Hematopoietic multipotent progenitor cell treated with erythropoietin and hydrocortisone succinate and interleukin-3 and kit ligand, for 4 days (in vitro differentiated cells): ENCODE measurements at regions not wholly inside any gene's neighbourhood (a gene's known extent, or its start where the extent isn't known, plus 50 kb on each side); places are given as distances from the start of the nearest gene placed in this dataset.
"Not testable (repeated sequence)": the region's sequence is repeated elsewhere in the genome, so short reads cannot be mapped to it uniquely, and the experiment has no call there.

ENCODE experiments used
- DNase-seq: peaks from one replicate; pipeline ENCODE4 v3.0.0-alpha.2; 2015

- DNase-seq, result no peak
These were observed 83.0 kb upstream of the CTDP1 start for GRCh38 chr18:79596446-79597175.

DNA sequence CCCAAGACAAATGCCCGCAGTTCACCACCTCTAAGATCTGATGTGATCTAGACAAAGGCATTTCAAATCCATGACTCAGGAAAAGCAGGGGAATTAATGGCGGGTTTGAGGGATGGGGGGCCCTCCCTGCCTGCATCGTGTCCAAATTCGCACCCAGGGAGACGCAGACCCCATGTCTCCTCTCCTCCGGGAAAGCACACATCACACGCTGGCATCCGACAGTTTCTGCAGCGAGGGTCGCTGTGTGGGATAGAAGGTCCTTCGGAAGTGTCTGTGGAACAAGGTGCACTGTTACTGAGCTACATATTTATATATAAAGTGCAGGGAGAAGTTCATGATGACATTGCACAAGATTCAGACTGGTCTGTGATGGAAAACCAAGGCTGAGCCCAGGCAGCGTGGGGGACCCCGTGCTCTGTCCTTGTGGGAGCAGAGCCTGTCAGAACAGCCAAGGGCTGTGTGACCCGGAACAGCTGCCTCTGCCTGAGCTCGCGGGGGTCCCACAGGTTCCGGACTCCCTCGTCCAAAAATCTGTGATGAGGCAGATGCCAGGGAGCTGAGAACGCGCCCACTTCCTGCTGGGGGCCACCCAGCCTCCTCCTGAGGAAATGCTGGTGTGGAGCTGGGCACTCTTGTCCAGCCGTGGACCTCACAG is 82.3 kb upstream of the CTDP1 start:
- DNase-seq, result no peak

DNA sequence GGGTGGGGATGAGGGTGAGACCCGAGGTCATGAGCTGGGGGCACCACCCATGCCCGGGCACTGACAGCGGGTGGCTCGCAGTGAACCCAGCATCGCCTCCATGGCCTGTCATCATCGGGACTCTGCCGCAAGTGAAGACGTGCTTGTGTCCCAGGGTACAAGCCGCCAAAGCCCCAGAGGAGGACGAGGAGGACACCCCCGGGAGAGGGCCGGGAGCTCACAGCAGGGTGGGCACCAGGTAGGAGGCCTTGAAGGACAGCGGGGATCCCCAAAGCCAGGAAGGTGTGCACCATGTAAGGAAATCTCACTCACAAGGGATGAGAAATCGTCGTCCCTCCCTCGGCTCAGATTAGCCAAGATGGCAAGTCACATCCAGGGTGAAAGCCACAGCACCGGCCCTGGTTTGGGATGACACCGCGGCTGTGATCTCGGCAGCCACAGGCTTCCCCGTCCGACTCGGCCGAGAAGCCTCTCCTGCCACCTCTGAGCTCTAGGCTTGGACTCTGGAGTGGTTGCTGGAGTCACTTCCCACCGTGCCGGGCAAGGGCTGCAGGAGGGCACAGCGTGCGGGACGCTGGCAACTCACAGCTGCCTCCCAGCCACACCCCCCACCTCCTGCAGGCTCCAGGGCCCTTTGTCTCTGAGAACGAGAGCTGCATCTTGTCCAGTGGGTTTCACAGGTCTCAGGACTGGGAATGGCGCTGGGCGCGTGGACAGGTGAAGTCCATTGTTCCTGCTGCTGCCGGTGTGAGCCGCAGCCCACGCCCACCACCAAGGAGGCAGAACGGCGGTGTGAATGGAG is 81.6 kb upstream of the CTDP1 start:
- no peak for DNase-seq

DNA sequence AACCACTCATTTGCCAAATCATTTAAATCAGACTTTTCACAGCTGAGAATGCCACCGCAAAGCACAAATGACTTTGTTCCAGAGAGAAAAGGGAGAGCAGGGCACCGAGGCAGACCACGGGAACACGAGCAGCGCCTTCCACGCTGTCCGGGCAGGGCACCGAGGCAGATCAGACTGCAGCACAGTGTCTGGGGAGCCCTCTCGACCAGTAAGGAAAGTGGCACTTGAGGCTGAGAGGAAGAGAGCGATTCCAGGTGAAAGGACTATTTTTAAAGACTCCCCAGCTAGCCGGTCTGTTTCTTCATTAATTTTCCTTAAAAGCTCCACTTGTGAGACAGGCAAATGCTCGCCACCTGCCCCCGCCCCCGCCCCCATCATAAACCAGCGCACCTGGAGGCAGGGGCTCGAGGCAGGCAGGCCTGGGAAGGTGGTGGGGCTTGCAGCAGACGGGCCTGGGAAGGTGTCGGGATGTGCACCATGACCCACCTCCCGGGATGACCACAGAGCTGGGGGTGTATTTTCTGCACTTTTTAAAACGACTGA is 80.9 kb upstream of the CTDP1 start:
- no peak for DNase-seq

- no peak for DNase-seq
These were observed 80.1 kb upstream of the CTDP1 start for GRCh38 chr18:79599441-79599931.

DNA sequence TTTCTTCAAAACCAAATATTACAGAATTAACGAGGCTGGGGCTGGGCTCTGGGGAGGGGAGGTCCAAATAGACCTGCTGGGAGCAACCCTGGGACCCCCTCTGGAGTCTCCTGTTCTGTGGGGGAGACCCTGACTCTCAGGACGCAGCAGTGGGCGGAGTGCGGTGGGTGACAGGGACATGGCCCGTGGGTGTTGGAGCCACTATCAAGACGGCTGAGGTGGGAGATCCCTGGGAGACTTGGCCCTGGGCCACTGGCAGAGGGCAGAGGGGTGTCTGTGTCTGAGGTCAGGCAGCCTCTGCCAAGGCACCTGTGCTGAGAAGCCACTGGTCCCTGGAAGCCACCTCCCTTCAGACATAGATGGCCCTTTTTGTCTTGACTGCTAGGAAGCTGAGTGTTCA is 79.5 kb upstream of the CTDP1 start:
- no peak for DNase-seq

DNA sequence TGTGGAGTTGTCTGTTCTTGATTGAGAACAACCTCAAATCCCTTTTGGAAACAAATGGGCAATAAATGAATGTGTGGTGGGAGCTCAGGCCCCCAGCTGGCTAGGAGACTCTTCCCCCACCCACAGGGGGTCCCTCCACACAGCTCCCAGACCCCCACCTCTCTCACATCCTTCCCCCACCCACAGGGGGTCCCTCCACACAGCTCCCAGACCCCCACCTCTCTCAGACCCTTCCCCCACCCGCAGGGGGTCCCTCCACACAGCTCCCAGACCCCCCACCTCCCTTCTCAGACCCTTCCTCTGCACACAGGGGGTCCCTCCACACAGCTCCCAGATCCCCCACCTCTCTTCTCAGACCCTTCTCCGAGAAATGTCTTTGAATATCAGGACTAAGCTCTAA is 79.0 kb upstream of the CTDP1 start:
- DNase-seq, result no peak

- peak; percentile 94 for DNase-seq
These were observed 78.4 kb upstream of the CTDP1 start for GRCh38 chr18:79601234-79601633.

DNA sequence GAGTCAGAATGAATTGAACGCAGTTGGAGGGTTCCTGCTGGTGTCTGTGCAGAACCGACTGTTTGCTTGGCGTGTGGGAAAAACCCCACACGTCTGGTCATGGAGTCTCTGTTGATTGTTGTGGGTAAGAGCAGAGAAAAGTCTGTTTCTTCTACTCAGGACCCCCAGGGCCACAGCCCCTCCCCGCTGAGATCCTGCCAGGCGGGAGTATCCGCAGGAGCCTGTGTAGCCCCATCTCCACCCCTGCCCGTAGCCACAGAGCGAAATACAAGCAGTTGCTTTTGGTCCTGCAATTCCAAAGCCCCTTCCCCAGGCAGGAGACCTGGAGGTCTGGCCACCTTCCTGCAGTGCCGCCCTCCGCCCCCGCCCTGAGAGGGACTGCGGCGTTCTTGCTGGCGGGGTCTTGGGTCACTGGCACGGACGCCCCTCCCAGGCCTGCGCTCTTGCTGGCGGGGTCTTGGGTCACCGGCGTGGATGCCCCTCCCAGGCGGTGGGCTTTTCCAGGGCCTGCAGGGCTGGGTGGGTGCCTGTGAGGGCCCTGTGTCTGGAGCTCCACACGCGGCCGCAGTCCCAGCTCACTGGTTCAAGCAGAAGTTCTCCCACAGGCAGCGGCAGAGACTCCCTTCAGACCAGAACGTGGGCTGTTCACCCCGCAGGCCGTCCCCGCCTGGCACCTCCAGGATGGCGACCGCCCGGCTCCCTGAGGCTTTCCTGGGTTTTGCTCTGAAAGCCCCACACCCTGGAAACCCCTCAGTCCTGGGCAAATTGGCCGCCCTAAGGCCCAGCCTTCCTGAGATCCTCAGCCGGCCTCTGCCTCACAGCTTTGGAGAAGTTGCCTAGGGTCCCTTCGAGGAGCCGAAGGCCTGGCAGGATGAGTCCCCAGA is 76.0 kb upstream of the CTDP1 start:
- DNase-seq, result no peak

DNA sequence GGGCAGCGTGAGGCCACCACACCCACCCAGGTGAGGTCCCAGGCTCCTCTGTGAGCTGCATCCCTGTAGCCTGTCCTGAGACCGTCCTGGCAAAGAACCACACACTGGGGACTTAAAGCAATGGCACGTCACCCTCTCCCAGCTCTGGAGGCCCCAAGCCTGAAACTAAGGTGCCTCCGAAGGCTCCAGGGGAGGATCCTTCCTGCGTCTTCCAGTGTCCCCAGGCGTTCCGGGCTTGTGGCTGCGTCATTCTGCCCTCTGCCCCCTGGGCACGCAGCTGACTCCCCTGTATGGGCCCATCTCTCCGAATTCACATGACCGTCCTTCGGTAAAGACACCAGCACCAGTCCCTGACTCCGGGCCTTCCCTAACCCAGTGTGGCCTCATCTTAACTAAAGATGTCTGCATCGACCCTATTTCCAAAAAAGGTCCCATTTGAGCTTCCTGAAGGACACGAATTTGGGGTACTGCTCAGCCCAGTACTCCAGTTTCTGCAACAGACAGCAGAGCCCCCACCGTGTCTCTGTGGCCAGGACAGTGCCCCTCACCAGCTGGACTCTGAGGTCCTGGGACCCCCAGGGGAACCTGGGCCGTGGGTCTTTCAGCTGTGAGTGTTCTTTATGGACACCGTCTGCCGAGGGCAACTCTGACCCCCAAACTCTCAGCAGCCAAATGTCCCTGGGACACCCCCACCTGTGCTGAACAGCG is 75.2 kb upstream of the CTDP1 start:
- DNase-seq, result no peak

DNA sequence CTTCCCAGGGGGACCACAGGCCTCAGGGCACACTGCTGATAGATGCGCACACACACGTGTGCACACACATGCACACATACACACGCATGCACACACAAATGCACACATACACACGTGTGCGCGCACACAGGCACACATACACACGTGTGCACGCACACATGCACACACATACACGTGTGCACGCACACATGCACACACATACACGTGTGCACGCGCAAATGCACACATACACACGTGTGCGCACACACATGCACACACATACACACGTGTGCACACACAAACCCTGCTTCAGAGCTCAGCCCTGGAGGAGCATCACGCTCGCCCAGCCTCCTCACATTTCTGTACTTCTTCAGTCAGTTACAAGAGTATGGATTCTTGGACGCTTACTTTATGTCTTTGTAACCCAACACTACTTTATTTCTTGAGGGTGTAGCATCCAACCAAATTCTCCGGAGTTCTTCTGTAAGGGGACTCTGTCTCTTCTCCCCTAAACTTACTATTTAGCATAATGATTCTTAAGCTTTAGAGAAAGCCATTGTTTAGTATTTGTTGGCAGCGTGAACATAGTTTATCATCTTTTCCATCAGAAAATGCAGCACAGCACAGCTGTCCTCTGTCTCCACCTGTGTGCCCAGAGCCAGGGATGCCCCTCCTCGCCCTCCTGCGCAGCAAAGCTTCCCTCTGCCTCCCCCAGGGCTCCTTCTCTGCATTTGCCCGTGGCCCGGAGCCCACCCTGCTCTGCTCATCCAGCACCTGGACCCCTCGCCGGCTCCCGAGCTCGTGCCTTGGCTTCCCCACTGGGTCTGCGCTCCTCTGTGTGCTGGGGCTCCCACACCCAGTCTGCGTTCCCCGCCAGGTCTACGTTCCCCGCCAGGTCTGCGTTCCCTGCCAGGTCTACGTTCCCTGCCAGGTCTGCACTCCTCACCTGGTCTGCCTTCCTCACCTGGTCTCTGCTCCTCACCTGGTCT is 74.4 kb upstream of the CTDP1 start:
- no peak for DNase-seq

DNA sequence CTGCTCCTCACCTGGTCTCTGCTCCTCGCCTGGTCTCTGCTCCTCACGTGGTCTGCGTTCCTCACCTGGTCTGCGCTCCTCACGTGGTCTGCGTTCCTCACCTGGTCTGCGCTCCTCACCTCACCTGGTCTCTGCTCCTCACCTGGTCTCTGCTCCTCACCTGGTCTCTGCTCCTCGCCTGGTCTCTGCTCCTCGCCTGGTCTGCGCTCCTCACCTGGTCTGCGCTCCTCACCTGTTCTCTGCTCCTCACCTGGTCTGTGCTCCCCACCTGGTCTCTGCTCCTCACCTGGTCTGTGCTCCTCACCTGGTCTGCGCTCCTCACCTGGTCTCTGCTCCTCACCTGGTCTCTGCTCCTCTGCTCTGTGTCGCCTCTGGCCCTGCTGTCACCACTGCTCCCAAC is 73.5 kb upstream of the CTDP1 start:
- not testable (repeated sequence) for DNase-seq

- no peak for DNase-seq
These were observed 72.8 kb upstream of the CTDP1 start for GRCh38 chr18:79606621-79607331.

- no peak for DNase-seq
These were observed 72.1 kb upstream of the CTDP1 start for GRCh38 chr18:79607361-79607952.

GRCh38 chr18:79608069-79608468 is 71.5 kb upstream of the CTDP1 start:
- no peak for DNase-seq

GRCh38 chr18:79608535-79608934 is 71.1 kb upstream of the CTDP1 start:
- DNase-seq, result no peak

- no peak for DNase-seq
These were observed 70.6 kb upstream of the CTDP1 start for GRCh38 chr18:79608999-79609461.

DNA sequence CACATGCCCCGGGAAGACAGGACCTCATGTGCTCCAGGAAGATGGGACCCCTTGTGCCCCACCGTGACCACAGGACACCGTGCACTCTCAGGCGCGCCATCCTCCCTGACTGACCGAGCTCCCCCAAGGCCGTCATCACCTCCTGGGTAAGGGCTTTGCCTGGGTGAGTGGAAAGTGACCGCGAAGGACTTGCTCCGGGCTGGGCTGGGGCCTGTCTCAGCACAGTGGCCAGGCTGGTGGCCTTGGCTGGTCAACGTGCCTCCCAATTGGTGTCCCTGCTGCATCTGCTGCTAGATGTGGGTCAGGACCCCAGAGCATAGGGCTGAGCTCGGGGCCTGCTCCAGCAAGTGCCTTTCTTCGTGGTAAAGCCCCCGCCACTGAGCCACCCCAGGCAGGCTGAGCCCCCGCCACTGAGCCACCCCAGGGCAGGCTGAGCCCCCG is 69.7 kb upstream of the CTDP1 start:
- DNase-seq, result no peak

GRCh38 chr18:79610461-79611039 is 69.1 kb upstream of the CTDP1 start:
- no peak for DNase-seq
